Adipocyte (in vitro differentiated cells): ENCODE measurements at regions not wholly inside any gene's neighbourhood (a gene's known extent, or its start where the extent isn't known, plus 50 kb on each side); places are given as distances from the start of the nearest gene placed in this dataset.

Source experiments
- DNase-seq: peaks from one replicate; pipeline ENCODE4 v3.0.0-alpha.2; 2015; ENCODE audit warnings: low read depth
- H3K27me3 ChIP-seq: replicated peaks from 2 replicates; pipeline ENCODE4 v1.7.0; 2013; ENCODE audit warnings: mild to moderate bottlenecking, low read length, moderate library complexity; ENCODE audit not compliant: control insufficient read depth, insufficient read depth
- H3K36me3 ChIP-seq: 2 replicates; pipeline ENCODE4 v1.7.0; 2013; ENCODE audit warnings: low read length, mild to moderate bottlenecking, moderate library complexity; ENCODE audit not compliant: control insufficient read depth, insufficient read depth, severe bottlenecking
- H3K4me1 ChIP-seq: 2 replicates; pipeline ENCODE4 v1.7.0; 2013; ENCODE audit warnings: mild to moderate bottlenecking, low read length, moderate library complexity; ENCODE audit not compliant: control insufficient read depth, insufficient read depth
- H3K4me3 ChIP-seq: 2 replicates; pipeline ENCODE4 v1.7.0; 2013; ENCODE audit warnings: mild to moderate bottlenecking, low read length, moderate library complexity
- H3K9ac ChIP-seq: 2 replicates; pipeline ENCODE4 v1.7.0; 2013; ENCODE audit warnings: mild to moderate bottlenecking, low read length, moderate library complexity
- H3K9me3 ChIP-seq: 2 replicates; pipeline ENCODE4 v1.7.0; 2013; ENCODE audit warnings: mild to moderate bottlenecking, low read length, moderate library complexity; ENCODE audit not compliant: control insufficient read depth

- Histone ChIP-seq H3K36me3 (no peaks in the 10 kb centered on the region), H3K4me1 (peaks cover 19% of the 10 kb centered on the region), H3K4me3 (no peak overlapping the region), H3K27me3 (peaks cover 5% of the 10 kb centered on the region), H3K9me3 (no peaks in the 10 kb centered on the region), H3K9ac (no peak overlapping the region)
- no peak for DNase-seq
These were observed 52.1 kb upstream of the CD5L start for GRCh38 chr1:157893686-157894085.

- Histone ChIP-seq H3K27me3 (peaks cover 5% of the 10 kb centered on the region), H3K4me3 (peak overlapping the region; percentile 17), H3K36me3 (no peaks in the 10 kb centered on the region), H3K4me1 (peaks cover 19% of the 10 kb centered on the region), H3K9ac (no peak overlapping the region), H3K9me3 (peaks cover 3% of the 10 kb centered on the region)
- DNase-seq: peak; percentile 0
These were observed 53.1 kb upstream of the CD5L start for GRCh38 chr1:157894613-157895165.

GRCh38 chr1:157910270-157910669 is 68.7 kb upstream of the CD5L start:
- no peaks in the 10 kb centered on the region for H3K27me3 ChIP-seq
- no peak overlapping the region for H3K4me3 ChIP-seq
- DNase-seq: no peak
- H3K9ac ChIP-seq: no peak overlapping the region
- peaks cover 13% of the 10 kb centered on the region for H3K9me3 ChIP-seq
- H3K36me3 ChIP-seq: no peaks in the 10 kb centered on the region
- no peaks in the 10 kb centered on the region for H3K4me1 ChIP-seq

- no peak overlapping the region for H3K4me3 ChIP-seq
- DNase-seq: no peak
- H3K9me3 ChIP-seq: no peaks in the 10 kb centered on the region
- H3K9ac ChIP-seq: no peak overlapping the region
- no peaks in the 10 kb centered on the region for H3K4me1 ChIP-seq
- H3K36me3 ChIP-seq: no peaks in the 10 kb centered on the region
- peaks cover 25% of the 10 kb centered on the region for H3K27me3 ChIP-seq
These were observed 74.3 kb upstream of the CD5L start for GRCh38 chr1:157915859-157916258.

GRCh38 chr1:157916887-157917570 is 75.4 kb upstream of the CD5L start:
- H3K9me3 ChIP-seq: no peaks in the 10 kb centered on the region
- DNase-seq: no peak
- H3K36me3 ChIP-seq: no peaks in the 10 kb centered on the region
- H3K4me1 ChIP-seq: no peaks in the 10 kb centered on the region
- H3K9ac ChIP-seq: no peak overlapping the region
- H3K27me3 ChIP-seq: peaks cover 26% of the 10 kb centered on the region
- no peak overlapping the region for H3K4me3 ChIP-seq

- H3K36me3 ChIP-seq: no peaks in the 10 kb centered on the region
- peaks cover 26% of the 10 kb centered on the region for H3K27me3 ChIP-seq
- DNase-seq: no peak
- no peak overlapping the region for H3K4me3 ChIP-seq
- H3K4me1 ChIP-seq: no peaks in the 10 kb centered on the region
- H3K9me3 ChIP-seq: no peaks in the 10 kb centered on the region
- H3K9ac ChIP-seq: no peak overlapping the region
These were observed 72.7 kb upstream of the KIRREL1 start for GRCh38 chr1:157920748-157921147.

GRCh38 chr1:157925419-157926166 is 67.9 kb upstream of the KIRREL1 start:
- no peaks in the 10 kb centered on the region for H3K9me3 ChIP-seq
- H3K4me3 ChIP-seq: no peak overlapping the region
- no peak for DNase-seq
- no peak overlapping the region for H3K9ac ChIP-seq
- no peaks in the 10 kb centered on the region for H3K4me1 ChIP-seq
- H3K36me3 ChIP-seq: no peaks in the 10 kb centered on the region
- H3K27me3 ChIP-seq: peaks cover 3% of the 10 kb centered on the region

- no peak overlapping the region for H3K9ac ChIP-seq
- peak; percentile 28 for DNase-seq
- no peaks in the 10 kb centered on the region for H3K36me3 ChIP-seq
- H3K4me3 ChIP-seq: no peak overlapping the region
- H3K4me1 ChIP-seq: no peaks in the 10 kb centered on the region
- H3K9me3 ChIP-seq: no peaks in the 10 kb centered on the region
- H3K27me3 ChIP-seq: no peaks in the 10 kb centered on the region
These were observed 61.4 kb upstream of the KIRREL1 start for GRCh38 chr1:157932069-157932468.

- H3K36me3 ChIP-seq: no peaks in the 10 kb centered on the region
- H3K4me1 ChIP-seq: no peaks in the 10 kb centered on the region
- H3K9me3 ChIP-seq: no peaks in the 10 kb centered on the region
- no peak overlapping the region for H3K4me3 ChIP-seq
- DNase-seq: no peak
- peaks cover 31% of the 10 kb centered on the region for H3K27me3 ChIP-seq
- H3K9ac ChIP-seq: no peak overlapping the region
These were observed 55.7 kb upstream of the KIRREL1 start for GRCh38 chr1:157937744-157938143.

GRCh38 chr1:157941939-157942338 is 51.5 kb upstream of the KIRREL1 start:
- Histone ChIP-seq H3K9me3 (no peaks in the 10 kb centered on the region), H3K4me1 (no peaks in the 10 kb centered on the region), H3K27me3 (peaks cover 45% of the 10 kb centered on the region), H3K9ac (no peak overlapping the region), H3K4me3 (no peak overlapping the region), H3K36me3 (no peaks in the 10 kb centered on the region)
- DNase-seq: no peak
